Coronary artery (tissue), 2 donors: ENCODE measurements at regions not wholly inside any gene's neighbourhood (a gene's known extent, or its start where the extent isn't known, plus 50 kb on each side); places are given as distances from the start of the nearest gene placed in this dataset.

Experiments used
- DNase-seq: peaks from one replicate; pipeline ENCODE4 v3.0.0-alpha.2; 2017; ENCODE audit warnings: low spot score
- H3K27ac ChIP-seq, 2 donors: fragments of 200-600 bp; sonication (generic); one replicate each; pipeline ENCODE4 v1.5.1; 2016 to 2019
- H3K4me3 ChIP-seq: fragments of 200-600 bp; sonication (generic); 2 replicates; pipeline ENCODE4 v1.5.1; 2016; ENCODE audit warnings: mild to moderate bottlenecking, moderate library complexity
- CTCF ChIP-seq: fragments of 200-600 bp; sonication (generic); IDR thresholded peaks from one replicate; pipeline ENCODE4 v1.5.1; 2019; ENCODE audit warnings: antibody characterized with exemption

DNA sequence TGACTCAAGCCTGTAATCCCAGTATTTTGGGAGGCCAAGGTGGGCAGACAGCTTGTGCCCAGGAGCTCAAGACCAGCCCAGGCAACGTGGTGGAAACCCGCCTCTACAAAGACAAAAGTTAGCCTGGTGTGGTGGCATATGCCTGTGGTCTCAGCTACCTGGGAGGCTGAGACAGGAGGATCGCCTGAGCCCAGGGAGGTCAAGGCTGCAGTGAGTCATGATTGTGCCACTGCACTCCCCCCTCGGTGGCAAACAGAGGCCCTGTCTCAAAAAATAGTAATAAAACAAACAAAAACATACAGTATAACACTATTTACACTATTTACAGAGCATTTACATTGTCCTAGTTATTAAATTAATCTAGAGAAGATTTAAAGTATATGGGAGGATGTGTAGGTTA is 56.0 kb upstream of the PIM1 start:
- Histone ChIP-seq H3K4me3 (no peak overlapping the region), H3K27ac (no peak overlapping the region)
- DNase-seq = no peak
- no peak for TF ChIP-seq CTCF

DNA sequence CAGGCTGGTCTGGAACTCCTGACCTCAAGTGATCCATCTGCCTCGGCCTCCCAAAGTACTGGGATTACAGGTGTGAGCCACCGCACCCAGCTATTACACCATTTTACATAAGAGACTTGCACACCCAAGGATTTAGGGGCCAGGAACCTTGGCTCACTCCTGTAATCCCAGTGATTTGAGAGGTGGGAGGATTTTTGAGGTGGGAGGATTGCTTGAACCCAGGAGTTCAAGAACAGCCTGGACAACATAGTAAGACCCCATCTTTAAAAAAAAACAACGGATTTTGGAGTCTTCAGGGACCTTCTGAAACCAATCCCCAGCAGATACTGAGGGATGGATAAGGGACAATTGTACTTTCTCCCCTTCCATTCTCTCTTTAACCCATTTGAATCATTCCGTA is 55.3 kb upstream of the PIM1 start:
- Histone ChIP-seq H3K27ac (no peak overlapping the region), H3K4me3 (no peak overlapping the region)
- no peak for TF ChIP-seq CTCF
- DNase-seq = no peak

DNA sequence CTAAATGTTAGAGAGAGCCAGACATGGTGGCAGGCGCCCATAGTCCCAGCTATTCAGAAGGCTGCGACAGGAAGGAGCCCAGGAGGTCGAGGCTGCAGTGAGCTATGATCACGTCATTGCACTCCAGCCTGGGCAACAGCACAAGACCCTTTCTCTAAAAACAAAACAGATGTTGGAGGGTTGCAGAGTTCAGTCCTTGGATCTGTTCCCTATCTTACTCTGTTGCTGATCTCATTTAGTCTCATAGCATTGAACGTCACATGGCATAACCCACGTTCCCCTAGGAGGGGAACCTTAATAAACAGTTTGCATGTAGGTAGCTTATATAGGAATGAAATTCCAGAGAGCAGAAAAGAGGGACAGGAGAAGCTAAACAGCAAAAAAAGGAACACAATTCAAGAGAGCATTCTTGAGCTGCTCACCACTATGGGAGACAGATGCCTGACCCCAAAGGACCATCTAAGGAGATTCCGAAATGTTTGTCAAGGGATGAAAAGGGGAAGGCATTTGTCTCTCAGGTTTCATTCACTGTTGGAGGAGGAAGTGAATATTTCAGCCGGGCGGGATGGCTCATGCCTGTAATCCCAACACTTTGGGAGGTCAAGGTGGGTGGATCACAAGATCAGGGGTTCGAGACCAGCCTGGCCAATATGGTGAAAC is 54.6 kb upstream of the PIM1 start:
- no peak for TF ChIP-seq CTCF
- DNase-seq = no peak

GRCh38 chr6:37116326-37116725 is 53.6 kb upstream of the PIM1 start:
- TF ChIP-seq CTCF = no peak
- Histone ChIP-seq H3K27ac (no peak overlapping the region), H3K4me3 (no peak overlapping the region)
- no peak for DNase-seq

More for the DNA sequence above, 54.6 kb upstream of the PIM1 start:
- H3K4me3 ChIP-seq = no peak overlapping the region
- no peak overlapping the region for H3K27ac ChIP-seq

GRCh38 chr6:37119387-37119886 is 50.5 kb upstream of the PIM1 start:
- H3K27ac ChIP-seq = no peak overlapping the region
- no peak overlapping the region for H3K4me3 ChIP-seq
- DNase-seq = no peak
- TF ChIP-seq CTCF = no peak
